Smooth muscle cell (in vitro differentiated cells): ENCODE measurements at regions not wholly inside any gene's neighbourhood (a gene's known extent, or its start where the extent isn't known, plus 50 kb on each side); places are given as distances from the start of the nearest gene placed in this dataset.
"Not testable (repeated sequence)": the region's sequence is repeated elsewhere in the genome, so short reads cannot be mapped to it uniquely, and the experiment has no call there.

ENCODE experiments used
- DNase-seq: peaks from one replicate; lab custom pipeline; 2025; ENCODE audit not compliant: unreplicated experiment; lab: John Stamatoyannopoulos, UW
- H2AFZ ChIP-seq: fragments of 200-600 bp; sonication (generic); 2 replicates; pipeline ENCODE4 v1.6.0; 2016; ENCODE audit warnings: antibody characterized with exemption, low read depth, mild to moderate bottlenecking
- H3F3A ChIP-seq: fragments of 200-600 bp; sonication (generic); 2 replicates; pipeline ENCODE4 v1.6.0; 2017; ENCODE audit warnings: antibody characterized with exemption, low read depth
- H3K27ac ChIP-seq: fragments of 200-600 bp; sonication (generic); 2 replicates; pipeline ENCODE4 v1.5.1; 2016; ENCODE audit warnings: low read depth, mild to moderate bottlenecking
- H3K27me3 ChIP-seq: fragments of 200-600 bp; sonication (generic); 2 replicates; pipeline ENCODE4 v1.6.1; 2016; ENCODE audit warnings: low read depth, mild to moderate bottlenecking
- H3K36me3 ChIP-seq: fragments of 200-600 bp; sonication (generic); 2 replicates; pipeline ENCODE4 v1.5.1; 2016; ENCODE audit warnings: low read depth
- H3K4me1 ChIP-seq: fragments of 200-600 bp; sonication (generic); 2 replicates; pipeline ENCODE4 v1.5.1; 2016; ENCODE audit warnings: low read depth
- H3K4me2 ChIP-seq: fragments of 200-600 bp; sonication (generic); 2 replicates; pipeline ENCODE4 v1.6.0; 2016; ENCODE audit warnings: mild to moderate bottlenecking
- H3K4me3 ChIP-seq: fragments of 200-600 bp; sonication (generic); 2 replicates; pipeline ENCODE4 v1.5.1; 2016; ENCODE audit warnings: mild to moderate bottlenecking
- H3K79me2 ChIP-seq: fragments of 200-600 bp; sonication (generic); 2 replicates; pipeline ENCODE4 v1.6.0; 2016; ENCODE audit warnings: low read depth, mild to moderate bottlenecking
- H3K9ac ChIP-seq: fragments of 200-600 bp; sonication (generic); 2 replicates; pipeline ENCODE4 v1.6.0; 2016; ENCODE audit warnings: low read depth
- H3K9me3 ChIP-seq: fragments of 200-600 bp; sonication (generic); replicated peaks from 2 replicates; pipeline ENCODE4 v1.5.1; 2016; ENCODE audit warnings: low read depth
- H4K20me1 ChIP-seq: fragments of 200-600 bp; sonication (generic); 2 replicates; pipeline ENCODE4 v1.6.0; 2016; ENCODE audit warnings: low read depth
- WGBS: methylation state at CpG from one replicate; pipeline ENCODE4 v1.1.7; 2016; ENCODE audit warnings: low lambda C conversion rate; 5-methylcytosine and 5-hydroxymethylcytosine counted together
- TF ChIP-seq, protein P1 (sequence below): fragments of 200-600 bp; sonication (generic); IDR thresholded peaks from 2 replicates; pipeline ENCODE4 v1.5.1; 2017; ENCODE audit warnings: borderline replicate concordance, mild to moderate bottlenecking, antibody characterized with exemption; ENCODE audit not compliant: insufficient read depth, poor library complexity, severe bottlenecking

GRCh38 chr21:7953058-7953457 lies 2568.3 kb upstream of the TPTE start:
- H3K4me3 ChIP-seq = no peak overlapping the region
- DNase-seq = no peak
- no peaks in the 10 kb centered on the region for H3K79me2 ChIP-seq
- H3K36me3 ChIP-seq = peaks cover 9% of the 10 kb centered on the region
- no peaks in the 10 kb centered on the region for H3K4me1 ChIP-seq
- no peak overlapping the region for H3K9ac ChIP-seq
- H3K27me3 ChIP-seq = no peaks in the 10 kb centered on the region
- no peaks in the 10 kb centered on the region for H4K20me1 ChIP-seq
- no peak overlapping the region for H2AFZ ChIP-seq
- TF ChIP-seq, protein P1, sequence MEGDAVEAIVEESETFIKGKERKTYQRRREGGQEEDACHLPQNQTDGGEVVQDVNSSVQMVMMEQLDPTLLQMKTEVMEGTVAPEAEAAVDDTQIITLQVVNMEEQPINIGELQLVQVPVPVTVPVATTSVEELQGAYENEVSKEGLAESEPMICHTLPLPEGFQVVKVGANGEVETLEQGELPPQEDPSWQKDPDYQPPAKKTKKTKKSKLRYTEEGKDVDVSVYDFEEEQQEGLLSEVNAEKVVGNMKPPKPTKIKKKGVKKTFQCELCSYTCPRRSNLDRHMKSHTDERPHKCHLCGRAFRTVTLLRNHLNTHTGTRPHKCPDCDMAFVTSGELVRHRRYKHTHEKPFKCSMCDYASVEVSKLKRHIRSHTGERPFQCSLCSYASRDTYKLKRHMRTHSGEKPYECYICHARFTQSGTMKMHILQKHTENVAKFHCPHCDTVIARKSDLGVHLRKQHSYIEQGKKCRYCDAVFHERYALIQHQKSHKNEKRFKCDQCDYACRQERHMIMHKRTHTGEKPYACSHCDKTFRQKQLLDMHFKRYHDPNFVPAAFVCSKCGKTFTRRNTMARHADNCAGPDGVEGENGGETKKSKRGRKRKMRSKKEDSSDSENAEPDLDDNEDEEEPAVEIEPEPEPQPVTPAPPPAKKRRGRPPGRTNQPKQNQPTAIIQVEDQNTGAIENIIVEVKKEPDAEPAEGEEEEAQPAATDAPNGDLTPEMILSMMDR = no peak
- no peak overlapping the region for H3K4me2 ChIP-seq
- WGBS = 63% methylated on average over 2 of the region's 2 CpGs
- no peak overlapping the region for H3K27ac ChIP-seq
- H3K9me3 ChIP-seq = peaks cover 88% of the 10 kb centered on the region
- H3F3A ChIP-seq = no peaks in the 10 kb centered on the region

GRCh38 chr21:7955358-7956073 lies 2565.9 kb upstream of the TPTE start:
- H3K4me3 ChIP-seq, H3K4me1 ChIP-seq, H3K4me2 ChIP-seq, H4K20me1 ChIP-seq, H3K27me3 ChIP-seq, H3K27ac ChIP-seq, H3F3A ChIP-seq, H3K79me2 ChIP-seq, H3K36me3 ChIP-seq, H2AFZ ChIP-seq, DNase-seq, H3K9ac ChIP-seq: not testable (repeated sequence)
- H3K9me3 ChIP-seq = peaks cover 74% of the 10 kb centered on the region
- WGBS = 81% methylated on average over 20 of the region's 20 CpGs

GRCh38 chr21:7956074-7956452 lies 2565.3 kb upstream of the TPTE start:
- WGBS = 61% methylated on average over 2 of the region's 2 CpGs
- H3K9me3 ChIP-seq = peaks cover 74% of the 10 kb centered on the region
- H3K27ac ChIP-seq = not testable (repeated sequence)

DNA sequence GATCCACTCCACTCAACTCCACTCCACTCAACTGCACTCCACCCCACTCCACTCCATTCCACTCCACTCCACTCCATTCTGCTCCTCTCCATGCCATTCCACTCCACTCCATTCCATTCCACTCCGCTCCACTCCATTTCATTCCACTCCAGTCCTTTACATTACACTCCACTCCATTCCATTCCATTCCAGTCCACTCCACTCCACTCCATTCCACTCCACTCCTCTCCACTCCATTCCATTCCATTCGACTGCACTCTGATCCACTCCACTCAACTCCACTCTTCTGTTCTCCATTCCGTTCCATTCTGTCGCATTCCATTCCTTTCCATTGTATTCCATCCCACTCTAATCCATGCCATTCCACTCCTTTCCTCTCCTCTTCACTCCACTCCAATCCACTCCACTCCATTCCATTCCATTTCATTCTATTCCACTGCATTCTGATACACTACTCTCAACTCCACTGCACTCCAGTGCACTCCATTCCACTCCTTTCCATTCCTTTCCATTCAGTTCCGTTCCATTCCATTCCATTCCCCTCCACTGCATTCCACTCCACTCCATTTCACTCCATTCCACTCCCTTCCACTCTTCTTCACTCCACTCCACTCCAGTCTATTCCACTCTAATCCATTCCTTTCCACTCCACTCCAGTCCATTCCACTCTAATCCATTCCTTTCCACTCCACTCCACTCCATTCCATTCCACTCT lies 2564.2 kb upstream of the TPTE start:
- 61% methylated on average over 5 of the region's 5 CpGs for WGBS
- peaks cover 74% of the 10 kb centered on the region for H3K9me3 ChIP-seq
- not testable (repeated sequence) for H3K27me3 ChIP-seq

More at GRCh38 chr21:7956074-7956452, 2565.3 kb upstream of the TPTE start:
- H3F3A ChIP-seq, H3K36me3 ChIP-seq, DNase-seq, H3K27me3 ChIP-seq, H3K4me2 ChIP-seq, H3K4me1 ChIP-seq, H3K9ac ChIP-seq, H3K4me3 ChIP-seq, H4K20me1 ChIP-seq, H2AFZ ChIP-seq, H3K79me2 ChIP-seq: not testable (repeated sequence)

GRCh38 chr21:7957713-7958064 lies 2563.7 kb upstream of the TPTE start:
- Histone ChIP-seq H2AFZ (no peak overlapping the region), H3K79me2 (no peaks in the 10 kb centered on the region), H3K4me1 (no peaks in the 10 kb centered on the region), H3K9me3 (peaks cover 74% of the 10 kb centered on the region), H3K4me2 (no peak overlapping the region), H3K27ac (no peak overlapping the region), H3K4me3 (no peak overlapping the region), H3K36me3 (no peaks in the 10 kb centered on the region), H3K27me3 (no peaks in the 10 kb centered on the region), H4K20me1 (no peaks in the 10 kb centered on the region), H3F3A (no peaks in the 10 kb centered on the region), H3K9ac (no peak overlapping the region)
- WGBS = 32% methylated on average over 2 of the region's 2 CpGs
- TF ChIP-seq, protein P1 = no peak
- DNase-seq = no peak

More for the DNA sequence above, 2564.2 kb upstream of the TPTE start:
- not testable (repeated sequence) for H3K79me2 ChIP-seq, H3K4me3 ChIP-seq, H3K4me1 ChIP-seq, H3K27ac ChIP-seq, H3K4me2 ChIP-seq, H3K36me3 ChIP-seq, H3F3A ChIP-seq, H2AFZ ChIP-seq, H3K9ac ChIP-seq, H4K20me1 ChIP-seq, DNase-seq
